Liver (tissue), 3 donors: ENCODE measurements at regions not wholly inside any gene's neighbourhood (a gene's known extent, or its start where the extent isn't known, plus 50 kb on each side); places are given as distances from the start of the nearest gene placed in this dataset.

Experiments used
- CTCF ChIP-seq: fragments of 150-350 bp; IDR thresholded peaks from 2 replicates; pipeline ENCODE4 v1.5.1; 2017; ENCODE audit warnings: improper control_type of control experiment, low read depth, low read length; ENCODE audit not compliant: missing input control
- SP1 ChIP-seq: IDR thresholded peaks from 2 replicates; pipeline ENCODE4 v1.6.1; 2018; ENCODE audit warnings: antibody characterized with exemption, mild to moderate bottlenecking
- TAF1 ChIP-seq: conservative IDR thresholded peaks from 2 replicates; pipeline ENCODE4 v1.6.1; 2016; ENCODE audit warnings: antibody characterized with exemption, mild to moderate bottlenecking
- TF ChIP-seq, protein P1 (sequence below): IDR thresholded peaks from 2 replicates; pipeline ENCODE4 v1.6.1; 2016; ENCODE audit warnings: antibody characterized with exemption
- donor health status: healthy.
- donor health status: healthy.

DNA sequence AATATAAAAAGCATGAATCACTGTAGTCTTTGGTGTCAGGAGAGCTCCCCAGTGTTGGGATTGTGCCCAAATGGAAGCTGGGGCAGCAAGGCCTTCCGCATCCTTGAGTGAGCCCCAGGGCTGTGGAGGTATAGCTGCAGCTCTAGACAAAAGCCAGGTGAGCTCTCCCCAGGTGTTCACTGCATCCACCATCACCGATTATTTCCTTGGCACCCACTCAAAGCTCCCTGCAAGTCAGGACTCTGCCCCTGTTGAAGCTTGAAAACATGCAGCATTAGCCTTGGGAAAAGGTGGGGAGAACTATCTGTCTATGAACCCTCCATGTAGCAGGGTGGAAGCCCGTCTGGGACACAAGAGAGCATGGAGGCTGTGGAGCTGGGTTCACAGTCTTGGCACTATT lies 228.8 kb downstream of the BMP7 start:
- TF ChIP-seq CTCF (no peak), SP1 (no peak), TAF1 (no peak)
- TF ChIP-seq, protein P1, sequence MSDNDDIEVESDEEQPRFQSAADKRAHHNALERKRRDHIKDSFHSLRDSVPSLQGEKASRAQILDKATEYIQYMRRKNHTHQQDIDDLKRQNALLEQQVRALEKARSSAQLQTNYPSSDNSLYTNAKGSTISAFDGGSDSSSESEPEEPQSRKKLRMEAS: no peak
